DMS 273 (cell line): ENCODE measurements at regions not wholly inside any gene's neighbourhood (a gene's known extent, or its start where the extent isn't known, plus 50 kb on each side); places are given as distances from the start of the nearest gene placed in this dataset.

ENCODE experiments used
- DNase-seq: peaks from one replicate; lab custom pipeline; 2025; ENCODE audit not compliant: unreplicated experiment; lab: John Stamatoyannopoulos, UW

DNA sequence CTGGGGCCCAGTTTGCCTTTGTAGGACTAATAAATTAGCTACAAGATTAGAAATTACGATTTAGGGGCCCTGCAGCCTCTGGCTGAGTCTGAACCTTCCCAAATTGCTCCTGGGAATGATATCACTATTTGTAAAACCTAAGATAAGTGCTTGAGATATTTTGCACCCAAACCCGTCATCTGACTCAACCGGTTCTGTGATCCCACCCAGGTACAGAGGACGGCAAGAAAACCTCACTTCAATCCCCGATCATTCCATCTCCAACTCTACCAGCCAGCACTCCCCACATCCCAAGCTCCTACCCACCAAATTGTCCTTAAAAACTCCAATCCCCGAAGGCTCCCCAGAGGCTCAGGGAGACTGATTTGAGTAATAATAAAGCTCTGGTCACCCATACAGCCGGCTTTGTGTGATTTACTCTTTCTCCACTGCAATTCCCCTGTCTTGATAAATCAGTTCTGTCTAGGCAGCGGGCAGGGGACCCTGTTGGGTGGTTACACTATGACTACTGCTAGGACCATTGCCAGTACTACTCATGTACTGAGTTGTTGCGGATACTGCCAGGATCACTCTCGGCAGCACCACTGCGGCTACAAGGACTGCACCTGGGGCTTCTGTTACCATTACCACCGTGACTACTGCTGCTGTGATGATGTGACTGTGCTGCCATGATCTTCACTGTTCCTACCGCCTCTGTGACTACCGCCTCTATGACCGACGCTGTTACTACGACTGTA, 73.1 kb downstream of the IRF8 start:
- DNase-seq, result no peak

DNA sequence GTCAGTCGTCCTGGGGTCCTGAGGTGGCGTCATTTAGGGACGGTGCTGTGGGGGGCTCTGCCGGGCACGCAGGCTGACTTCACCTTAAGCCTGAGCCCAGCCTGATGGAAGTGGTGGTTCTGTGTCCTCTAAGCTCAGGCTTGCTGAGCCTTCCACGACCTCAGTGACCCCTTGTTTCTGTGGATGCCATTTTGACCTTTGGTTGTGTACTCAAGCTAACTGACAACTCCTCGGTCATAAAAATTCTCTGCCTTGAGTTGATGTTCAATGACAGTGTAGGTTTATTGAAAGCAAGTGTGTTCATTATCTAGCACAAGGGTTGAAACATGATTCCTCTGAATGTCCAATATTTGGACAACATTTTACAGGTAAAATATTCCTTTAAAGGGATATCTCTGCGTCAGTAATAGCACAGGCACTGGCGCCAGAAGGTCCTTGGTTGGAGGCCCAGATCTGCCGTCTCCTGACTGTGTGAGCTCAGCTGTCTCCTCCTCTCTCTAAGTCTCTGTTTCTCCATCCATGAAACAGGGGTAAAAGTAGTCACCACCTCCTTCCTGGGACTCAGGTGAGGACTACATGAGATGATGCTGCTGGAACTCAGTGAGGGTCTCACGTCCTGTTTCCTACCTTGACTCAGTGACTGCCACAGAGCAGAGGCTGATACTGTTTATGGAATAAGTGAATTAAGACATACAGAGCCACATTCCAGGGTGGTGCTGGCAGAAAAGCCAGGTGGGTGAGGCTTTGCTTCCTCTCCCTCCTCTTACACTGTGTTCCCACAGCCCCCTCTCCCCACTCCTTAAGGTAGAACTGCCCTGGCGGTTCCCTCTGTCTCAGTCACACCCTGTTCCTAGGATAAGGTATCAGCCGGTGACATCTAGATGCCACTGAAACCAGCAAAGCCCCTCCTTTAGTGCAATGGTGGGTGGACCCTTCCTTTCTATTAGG, 75.7 kb downstream of the IRF8 start:
- no peak for DNase-seq

DNA sequence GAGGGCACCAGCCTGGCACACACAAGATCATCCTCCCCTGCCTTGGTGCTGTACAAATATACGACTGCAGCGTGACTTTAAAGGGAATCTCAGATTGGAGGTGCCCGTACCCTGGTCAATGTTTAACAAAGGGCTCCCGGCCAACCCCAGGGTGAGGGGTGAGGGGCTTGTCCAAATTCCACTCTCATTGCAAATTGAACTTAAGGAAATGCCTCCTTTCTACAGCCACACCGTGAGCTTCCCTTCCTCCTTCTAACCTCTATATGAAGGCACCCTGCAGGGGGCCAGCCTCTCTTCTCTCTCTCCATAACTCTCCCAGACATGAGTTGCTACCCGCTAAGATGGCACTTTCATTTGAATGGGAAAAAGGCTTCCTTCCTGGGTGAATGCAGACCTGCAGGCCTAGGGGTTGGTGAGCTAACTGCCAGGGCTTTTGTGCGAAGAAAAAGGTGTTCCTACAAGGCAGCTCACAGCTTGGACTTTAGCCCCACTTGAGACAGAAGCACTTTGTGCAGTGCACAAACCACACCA, 76.6 kb downstream of the IRF8 start:
- DNase-seq, result no peak

DNA sequence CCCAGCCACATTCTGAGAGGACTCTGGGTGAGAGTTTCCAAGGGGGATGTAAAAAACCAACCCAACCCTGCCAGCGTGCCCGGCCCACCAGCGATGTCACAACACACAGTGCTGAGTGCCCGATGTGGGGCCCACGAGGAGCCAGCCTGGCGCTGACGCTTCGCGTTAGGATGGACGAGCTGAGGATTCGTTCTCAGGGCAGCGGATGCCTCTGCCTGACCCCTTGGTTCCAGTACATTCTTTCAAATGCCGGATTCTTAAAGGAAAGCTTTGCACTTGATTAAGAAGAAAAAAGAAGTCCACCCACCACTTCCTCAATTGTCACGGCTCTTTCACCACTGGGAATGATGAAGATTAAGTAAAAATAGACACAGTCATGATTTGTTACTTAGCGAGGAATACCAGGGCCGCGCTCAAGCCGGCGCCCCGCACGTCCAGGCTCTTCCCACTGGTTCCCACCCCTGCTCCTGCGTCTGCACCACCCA, 79.4 kb downstream of the IRF8 start:
- no peak for DNase-seq

DNA sequence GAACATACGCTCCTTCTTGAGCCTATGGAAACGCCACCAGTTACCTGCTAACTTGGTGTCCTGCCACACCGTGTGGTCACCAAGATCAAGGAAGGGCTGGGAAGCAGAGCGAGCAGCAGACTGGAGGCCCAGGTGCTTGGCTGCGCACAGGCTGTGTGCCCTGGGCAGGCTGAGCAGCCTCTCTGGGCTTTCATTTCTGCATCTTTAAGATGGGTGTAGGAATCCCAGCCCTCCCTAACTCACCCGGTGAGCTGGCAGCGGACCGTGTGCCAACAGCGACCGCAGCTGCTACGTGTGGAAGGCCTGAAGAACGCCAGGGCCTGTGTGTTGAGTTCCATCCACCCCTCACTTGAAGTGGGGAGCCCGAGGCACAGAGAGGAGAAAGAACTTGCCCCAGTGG, 80.0 kb downstream of the IRF8 start:
- DNase-seq, result no peak

DNA sequence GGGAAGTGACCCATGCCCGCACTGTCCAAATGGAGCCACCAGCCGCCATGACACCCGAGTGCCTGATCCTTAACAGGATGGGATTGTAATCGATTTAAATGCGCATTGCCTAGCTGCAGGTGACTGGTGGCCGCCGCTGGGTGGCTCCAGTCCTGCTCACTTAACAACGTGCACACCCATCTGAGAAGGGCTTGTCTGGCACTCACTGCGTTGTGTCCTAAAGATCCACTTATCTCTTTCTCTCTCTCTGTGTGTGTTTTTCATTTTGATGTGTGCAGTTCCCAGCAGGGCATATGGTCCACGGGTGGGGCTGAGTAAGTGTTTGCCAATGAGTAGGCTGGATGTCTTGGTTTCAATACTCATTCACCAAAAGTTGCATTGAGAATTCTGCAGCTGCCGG, 80.6 kb downstream of the IRF8 start:
- DNase-seq, result peak; percentile 11

DNA sequence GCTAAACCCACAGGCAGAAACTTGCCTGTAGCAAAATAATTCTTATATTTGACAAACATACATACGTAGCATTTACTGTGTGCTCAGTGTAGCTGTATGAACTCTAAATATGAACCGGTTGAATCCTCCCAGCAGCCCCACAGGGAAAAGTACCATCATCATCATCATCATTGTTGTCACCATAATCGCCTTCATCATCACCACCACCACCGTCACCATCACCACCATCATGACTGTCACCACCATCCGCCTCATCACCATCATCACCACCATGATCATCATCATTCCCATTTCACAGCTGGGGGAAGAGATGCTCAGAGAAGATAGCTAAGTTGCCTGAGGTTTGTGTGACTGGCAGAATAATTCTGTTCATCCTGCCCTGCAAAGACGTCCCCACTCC, 81.7 kb downstream of the IRF8 start:
- no peak for DNase-seq

DNA sequence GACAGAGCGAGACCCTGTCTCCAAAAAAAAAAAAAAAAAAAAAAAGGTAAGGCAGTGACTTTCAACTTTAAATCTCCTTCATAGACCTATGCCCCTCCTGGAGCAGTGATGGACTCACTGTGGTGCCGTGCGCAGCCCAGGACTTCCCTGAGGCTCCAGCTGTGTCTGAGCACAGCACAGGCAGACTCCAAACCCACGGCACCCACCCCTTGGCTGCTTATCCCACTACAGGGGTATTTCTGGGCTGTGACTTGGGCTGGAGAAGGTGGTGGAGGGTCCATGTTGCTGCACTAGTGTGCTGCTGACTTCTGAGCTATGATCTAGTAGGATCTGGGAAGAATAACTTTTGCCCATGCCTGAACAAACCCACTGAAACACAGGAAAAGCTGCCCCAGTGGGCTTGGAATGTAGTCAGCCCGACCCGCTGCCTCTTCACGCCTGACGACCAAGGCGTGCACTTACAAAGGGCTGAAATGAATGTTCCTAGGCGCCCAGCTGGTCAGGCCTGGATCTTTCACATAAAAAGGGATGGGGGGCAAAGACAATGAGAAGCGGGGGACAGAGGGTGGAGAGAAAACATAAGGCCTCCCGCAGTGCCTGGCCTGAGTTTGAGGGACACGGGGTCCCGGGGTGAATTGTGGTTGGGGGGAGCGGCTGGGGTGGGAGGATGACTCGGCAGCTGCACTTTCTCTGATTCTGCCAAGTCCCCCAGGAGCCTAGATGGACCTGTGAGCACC, 83.0 kb downstream of the IRF8 start:
- DNase-seq, result no peak

DNA sequence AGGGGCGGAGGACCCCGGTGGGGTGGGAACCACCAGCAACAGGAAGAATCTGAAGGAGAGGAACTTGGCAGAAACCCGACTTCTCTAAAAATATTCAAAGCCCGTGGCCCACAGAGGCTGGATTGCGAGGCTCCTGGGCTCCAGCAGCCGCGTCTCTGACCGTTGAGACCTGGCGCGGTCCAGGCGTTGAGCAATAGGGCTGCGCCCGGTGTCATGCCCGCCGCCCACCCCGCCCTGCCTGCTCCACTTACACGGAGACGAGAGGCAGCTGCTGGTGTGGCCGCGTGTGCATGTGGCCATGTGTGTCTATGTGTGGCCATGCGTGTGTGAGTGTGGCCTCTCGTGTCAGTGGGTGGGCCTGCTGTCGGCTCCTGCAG, 83.6 kb downstream of the IRF8 start:
- no peak for DNase-seq

DNA sequence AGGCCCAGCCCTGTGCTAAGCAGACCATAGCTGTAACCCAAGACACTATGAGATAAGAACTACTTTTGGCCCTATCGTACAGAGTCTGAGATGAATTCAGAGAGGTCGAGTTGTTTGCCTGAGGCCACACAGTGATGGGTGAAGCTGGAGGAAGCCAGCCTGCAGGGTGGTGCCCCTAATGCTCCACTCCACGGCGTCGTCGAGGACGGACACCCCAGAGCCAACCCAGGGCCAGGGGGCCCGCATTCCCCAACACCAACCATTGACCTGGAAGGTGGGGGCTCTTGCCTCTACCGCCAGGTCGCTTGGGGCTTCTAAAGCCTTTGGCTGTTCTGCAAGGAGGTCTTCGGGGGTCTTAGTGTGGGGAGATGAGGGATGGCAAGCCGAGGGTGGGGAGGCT, 84.1 kb downstream of the IRF8 start:
- DNase-seq, result no peak

DNA sequence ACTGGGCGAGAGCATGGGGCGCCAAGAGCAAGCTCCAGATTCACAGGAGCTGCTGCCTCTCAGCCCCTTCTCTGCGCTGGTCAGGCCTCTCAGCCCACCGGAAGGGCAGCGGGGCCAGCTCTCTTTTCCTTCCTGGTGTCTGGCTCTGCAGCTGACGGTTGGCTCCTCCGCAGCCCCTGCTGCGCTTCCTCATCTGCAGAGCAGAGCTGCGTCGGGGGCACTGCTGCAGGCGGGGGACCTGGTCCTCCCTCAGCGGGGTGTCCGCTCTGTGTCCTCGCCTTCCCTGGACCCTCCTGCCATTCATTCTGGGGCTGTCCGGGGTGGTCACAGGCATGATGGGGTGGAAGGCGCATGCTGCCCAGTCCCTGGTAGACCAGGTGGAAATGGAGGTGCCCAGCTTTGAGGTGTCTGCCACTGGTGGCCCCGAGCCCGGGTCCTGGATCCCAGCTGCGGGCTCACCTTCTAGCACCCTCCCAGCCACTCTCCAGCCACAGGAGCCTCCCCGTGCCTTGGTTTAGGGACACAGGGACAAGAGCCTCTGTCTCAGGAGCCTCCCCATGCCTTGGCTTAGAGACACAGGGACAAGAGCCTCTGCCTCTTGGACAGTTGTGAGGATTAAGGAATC, 84.8 kb downstream of the IRF8 start:
- no peak for DNase-seq

DNA sequence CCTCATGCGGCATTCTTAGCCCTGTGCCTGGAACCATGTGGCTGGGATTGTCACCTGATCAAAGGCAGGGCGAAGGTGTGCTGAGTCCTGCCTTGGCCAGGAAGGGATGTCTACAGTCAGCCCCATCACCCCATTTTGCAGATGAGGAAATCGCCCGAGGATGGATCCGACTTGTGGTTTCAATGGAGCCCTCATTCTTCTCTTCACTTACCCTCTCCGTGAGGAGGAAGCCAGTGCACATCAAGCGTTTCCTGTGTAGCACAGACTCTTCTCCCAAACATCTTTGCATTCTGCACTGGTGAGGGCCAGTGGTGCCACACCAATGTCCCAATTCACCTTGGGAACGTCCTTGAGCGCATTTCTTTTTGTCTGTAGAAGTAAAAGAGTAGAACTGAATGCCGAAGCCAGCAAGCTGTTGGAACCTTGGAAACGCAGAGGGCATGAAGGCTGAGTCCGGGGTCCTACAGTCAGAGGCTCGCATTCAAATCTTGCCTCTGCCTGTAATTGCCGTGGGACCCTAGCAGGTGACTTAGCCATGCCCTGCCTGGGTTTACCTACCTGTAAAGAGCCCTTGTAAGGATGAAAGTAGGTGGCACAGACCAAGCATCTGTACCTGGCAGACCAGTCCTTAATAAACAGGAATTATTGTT, 85.4 kb downstream of the IRF8 start:
- no peak for DNase-seq

DNA sequence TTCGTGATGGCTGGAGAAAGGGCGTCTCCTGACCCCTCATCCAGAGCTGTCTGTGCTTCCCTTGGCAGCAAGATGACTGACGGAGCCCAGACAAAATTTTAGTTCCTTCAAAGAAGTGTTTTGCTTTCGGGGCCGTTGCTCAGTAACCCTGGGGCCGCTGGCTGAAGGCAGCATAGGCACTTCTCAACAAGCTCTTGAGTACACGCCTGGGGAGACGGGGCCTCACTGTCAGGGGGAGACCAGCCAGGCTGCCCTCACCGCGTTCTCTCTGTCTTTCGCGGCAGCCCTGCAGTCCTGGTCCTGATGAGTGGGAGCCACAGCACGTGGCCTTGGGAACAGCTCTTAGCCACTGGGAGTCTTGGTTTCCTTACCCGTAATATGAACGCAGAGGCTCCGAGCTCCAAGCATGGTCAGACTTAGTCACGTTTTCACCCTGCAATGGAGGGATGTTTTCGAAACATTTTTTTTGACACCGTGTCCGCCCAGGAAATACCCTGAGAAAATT, 86.0 kb downstream of the IRF8 start:
- DNase-seq, result no peak

DNA sequence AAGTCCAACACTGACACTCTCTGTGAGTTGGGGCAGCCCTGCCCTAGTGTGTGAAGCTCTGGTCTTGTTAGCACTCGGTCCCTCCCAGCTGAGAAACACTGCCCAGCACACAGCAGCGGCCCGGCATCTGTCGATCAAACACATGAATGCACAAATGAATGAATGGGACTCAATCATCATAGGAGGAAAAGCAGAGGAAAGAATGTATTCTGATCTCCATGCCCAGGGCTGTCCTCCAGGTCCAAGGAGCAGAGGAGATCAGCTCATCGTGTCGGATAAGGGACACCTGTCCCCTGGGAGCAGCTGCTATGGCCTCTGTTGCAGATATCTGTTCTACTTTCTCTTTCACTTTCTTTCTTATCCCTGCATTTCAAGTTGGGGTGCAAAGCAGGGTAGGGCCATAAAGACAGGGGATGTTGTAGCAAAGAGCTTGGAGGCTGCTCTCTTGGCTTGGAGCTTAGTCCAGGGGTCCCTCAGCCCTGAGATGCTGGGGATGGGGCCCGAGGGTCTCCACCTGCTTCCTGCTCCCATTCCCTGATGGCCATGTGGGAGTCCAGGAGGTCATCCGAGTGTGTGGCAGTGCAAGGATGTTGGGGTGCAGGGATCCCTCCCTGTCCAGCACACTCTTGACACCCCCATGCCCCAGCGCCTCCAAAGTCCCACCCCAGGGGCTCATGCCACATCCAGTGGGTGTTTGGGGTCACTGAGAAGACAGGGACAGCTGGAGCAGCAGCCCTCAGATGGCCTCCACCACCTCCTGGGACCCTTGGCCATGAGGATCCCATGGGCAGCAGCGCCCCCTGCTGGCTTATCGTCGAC, 88.2 kb downstream of the IRF8 start:
- peak; percentile 41 for DNase-seq

DNA sequence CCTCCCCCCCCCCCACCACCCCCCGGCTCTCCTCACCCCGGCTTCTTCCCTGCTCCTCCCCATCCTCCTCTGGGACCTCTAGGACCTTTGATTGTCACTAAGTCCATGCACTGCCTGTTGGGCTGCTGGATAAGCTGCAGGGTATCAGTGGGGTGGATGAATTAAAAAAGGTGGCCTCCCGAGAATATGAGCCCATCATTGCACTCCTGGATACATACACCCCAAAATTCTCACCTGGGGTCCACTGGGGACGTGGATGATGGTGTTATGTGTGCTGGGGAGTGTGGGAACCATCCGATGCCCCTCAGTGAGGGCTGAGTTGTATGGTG, 88.8 kb downstream of the IRF8 start:
- DNase-seq, result no peak

DNA sequence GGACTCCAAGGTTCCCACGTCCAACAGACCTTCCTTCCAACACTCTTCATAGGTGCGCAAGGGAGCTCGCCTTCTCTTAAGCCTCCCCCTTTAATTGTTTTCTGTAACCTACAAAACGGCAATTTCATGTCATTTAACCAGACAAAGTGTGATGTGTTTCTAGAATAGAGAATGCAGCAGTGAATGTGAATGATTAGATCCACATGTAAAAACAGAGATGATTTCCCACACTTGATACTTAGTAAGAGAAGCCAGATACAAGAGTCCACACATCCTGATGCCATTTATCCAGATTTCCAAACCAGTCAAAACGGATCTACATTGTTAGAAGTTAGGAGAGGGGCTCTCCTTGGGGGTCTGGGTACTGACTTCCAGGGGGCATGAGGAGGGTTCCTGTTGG, 89.3 kb downstream of the IRF8 start:
- no peak for DNase-seq

DNA sequence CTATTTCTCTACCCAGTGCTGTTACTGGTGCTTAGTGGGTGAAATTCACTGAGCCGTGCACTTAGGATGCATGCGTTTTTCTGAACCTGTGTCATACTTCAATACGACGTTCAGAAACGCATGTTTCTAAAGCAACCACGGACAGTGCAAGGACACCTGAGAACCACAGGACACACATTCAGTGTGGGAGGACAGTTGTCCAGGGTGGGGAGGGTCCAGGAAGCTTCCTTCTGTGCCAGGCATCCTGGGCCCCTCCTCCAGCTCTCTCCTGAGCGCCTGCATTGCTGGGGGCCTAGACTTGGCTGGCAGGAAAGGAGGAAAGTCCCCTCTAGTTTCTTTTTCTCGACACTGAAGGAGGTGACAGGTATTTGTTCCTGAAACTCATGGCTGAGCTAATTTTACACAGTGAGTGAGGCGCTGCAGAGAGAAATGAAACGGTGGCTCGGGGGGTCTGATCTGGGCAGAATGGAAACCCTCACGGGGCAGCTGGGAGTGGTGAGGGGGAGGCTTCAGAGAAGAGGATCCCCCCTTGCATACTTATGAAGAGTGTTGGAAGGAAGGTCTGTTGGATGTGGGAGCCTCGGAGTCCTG, 89.9 kb downstream of the IRF8 start:
- no peak for DNase-seq

DNA sequence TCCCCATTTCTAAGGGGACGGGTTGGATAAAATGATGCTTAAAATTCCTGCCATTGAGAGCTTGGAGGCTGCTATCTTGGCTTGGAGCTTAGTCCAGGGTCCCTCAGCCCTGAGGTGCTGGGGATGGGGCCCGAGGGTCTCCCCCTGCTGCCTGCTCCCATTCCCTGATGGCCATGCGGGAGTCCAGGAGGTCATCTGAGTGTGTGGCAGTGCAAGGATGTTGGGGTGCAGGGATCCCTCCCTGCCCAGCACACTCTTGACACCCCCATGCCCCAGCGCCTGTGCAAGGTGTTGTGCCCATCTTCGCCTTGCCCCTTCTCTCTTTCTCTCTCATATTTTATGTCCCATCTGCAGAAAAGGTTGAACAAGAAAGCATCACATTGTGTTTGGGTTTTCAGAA, 90.4 kb downstream of the IRF8 start:
- DNase-seq, result no peak
